Right ventricle myocardium superior (tissue), 1 donor: ENCODE measurements at regions not wholly inside any gene's neighbourhood (a gene's known extent, or its start where the extent isn't known, plus 50 kb on each side); places are given as distances from the start of the nearest gene placed in this dataset.
A peak's percentile ranks its signal among the peaks of the same experiment; 100 is the strongest.

Source experiments
- ATAC-seq: fragments of 200-7000 bp; cut with Tn5 transposase; one replicate; pipeline ENCODE4 v1.9.1; 2020; ENCODE audit warnings: mild to moderate bottlenecking; ENCODE audit not compliant: poor library complexity
- DNase-seq: peaks from one replicate; pipeline ENCODE4 v3.0.0-alpha.2; 2020
- intact Hi-C: fragments of 100-400 bp; cut with DNase I; formaldehyde crosslinking; loops from one replicate; pipeline ENCODE4 v1.11.2; 2022
- donor health status: DM: no; HTN: yes; CAD: no; lungs with severe emphysema.

GRCh38 chr4:54942721-54943120, 182.7 kb downstream of the KDR start:
- intact Hi-C loops = loop anchor here (10.0 kb wide), 1 partner anchor 88 kb away; no protein-coding TSS in a partner anchor
- no peak for DNase-seq
- no peak for ATAC-seq

- intact Hi-C loops = loop anchor here (10.0 kb wide), 1 partner anchor 87 kb away; no protein-coding TSS in a partner anchor
- ATAC-seq = peak; percentile 45
- DNase-seq = no peak
Observed at GRCh38 chr4:54941994-54942552, 183.3 kb downstream of the KDR start.

DNA sequence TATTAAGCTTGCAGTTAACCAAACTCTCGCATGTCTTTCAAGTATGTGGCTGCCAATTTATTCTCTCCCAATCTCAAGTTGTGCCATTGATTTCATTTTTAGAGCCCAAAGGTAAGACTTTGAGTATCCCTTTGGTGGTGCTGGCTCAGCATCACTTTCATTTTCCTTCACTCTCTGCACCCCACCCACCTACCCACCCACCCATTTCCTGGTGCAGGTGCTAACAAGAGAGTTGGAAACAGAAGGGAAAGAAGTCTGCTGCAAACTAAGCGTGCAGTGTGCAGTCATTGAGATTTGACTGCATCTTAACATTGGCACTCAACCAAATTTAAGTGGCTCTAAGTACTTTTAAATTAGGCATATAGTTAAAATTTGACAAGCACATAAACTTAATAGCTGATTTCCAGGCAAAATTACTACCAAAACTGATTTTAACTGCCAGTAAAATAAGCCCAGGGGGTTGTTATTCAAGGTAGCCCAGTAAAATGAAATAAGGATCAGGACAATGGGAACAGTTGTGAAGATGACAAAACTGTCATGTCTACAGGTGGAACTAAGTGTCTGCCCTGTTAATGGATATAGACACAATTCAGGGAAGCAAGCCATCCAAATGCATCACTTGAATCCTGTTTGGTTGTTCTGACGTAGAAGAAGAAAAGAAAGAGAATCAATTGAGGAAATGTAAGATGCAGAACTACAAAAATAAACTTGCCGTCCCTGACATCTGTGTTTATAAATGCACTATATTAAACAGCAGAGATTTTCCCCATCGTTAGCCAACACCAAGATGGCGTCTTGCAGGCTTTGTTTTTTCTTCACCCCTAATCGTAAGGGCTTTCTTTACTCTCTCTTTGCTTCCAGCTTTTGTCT, 184.2 kb downstream of the KDR start:
- intact Hi-C loops = loop anchor here (10.0 kb wide), 1 partner anchor 86 kb away; no protein-coding TSS in a partner anchor
- no peak for DNase-seq
- no peak for ATAC-seq

DNA sequence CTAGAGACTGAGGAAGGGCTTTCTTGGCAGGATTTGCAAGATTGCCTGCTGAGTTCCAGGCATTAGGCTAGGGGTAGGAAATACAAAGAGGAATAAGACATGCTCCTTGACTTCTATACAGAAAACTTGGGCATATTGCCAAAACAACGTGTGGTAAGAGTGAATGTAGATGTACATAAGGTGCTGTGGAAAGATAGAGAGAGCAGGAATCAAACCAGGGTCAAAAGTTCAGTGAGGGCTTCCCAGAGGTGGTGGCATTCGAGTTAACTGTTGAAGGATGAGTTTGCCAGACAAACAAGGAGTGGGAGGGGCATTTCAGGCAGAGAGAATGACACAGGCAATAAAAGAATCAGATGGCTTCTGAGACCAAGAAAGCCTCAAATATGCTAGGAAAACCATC, 187.9 kb downstream of the KDR start:
- intact Hi-C loops = no loop called here
- no peak for DNase-seq
- ATAC-seq = no peak

- intact Hi-C loops = no loop called here
- ATAC-seq = no peak
- DNase-seq = no peak
Observed at GRCh38 chr4:54933579-54933978, 191.8 kb downstream of the KDR start.

GRCh38 chr4:54930226-54930625, 195.2 kb downstream of the KDR start:
- DNase-seq (no peak), ATAC-seq (peak; percentile 52)
- intact Hi-C loops = no loop called here

- intact Hi-C loops = no loop called here
- ATAC-seq (peak; percentile 90), DNase-seq (no peak)
Observed at GRCh38 chr4:54929459-54929858, 195.9 kb downstream of the KDR start.

DNA sequence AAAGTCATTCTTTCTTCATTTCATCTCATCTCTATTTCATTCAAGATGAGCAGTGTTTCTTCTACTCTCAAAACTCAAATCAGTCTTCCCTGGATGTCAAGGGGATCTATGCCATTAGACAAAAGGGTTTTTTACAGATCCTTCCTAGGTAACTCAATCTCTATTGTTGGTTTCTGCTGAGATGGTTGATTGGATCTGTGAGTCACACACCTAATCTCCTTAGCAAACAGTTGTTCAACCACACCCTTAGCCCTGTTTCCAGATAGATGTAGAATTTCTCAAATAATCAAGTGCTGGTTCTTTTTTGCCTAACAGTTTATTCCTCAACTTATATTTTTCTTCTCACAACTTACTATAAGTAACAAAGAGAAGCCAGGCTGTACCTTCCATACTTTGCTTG, 200.5 kb downstream of the KDR start:
- DNase-seq (no peak), ATAC-seq (no peak)
- intact Hi-C loops = no loop called here

- DNase-seq (no peak), ATAC-seq (no peak)
- intact Hi-C loops = no loop called here
Observed at GRCh38 chr4:54915276-54915675, 210.1 kb downstream of the KDR start.

GRCh38 chr4:54914781-54915180, 210.6 kb downstream of the KDR start:
- intact Hi-C loops = no loop called here
- DNase-seq (no peak), ATAC-seq (no peak)

- intact Hi-C loops = no loop called here
- ATAC-seq (no peak), DNase-seq (no peak)
Observed at GRCh38 chr4:54913751-54914526, 211.5 kb downstream of the KDR start.

DNA sequence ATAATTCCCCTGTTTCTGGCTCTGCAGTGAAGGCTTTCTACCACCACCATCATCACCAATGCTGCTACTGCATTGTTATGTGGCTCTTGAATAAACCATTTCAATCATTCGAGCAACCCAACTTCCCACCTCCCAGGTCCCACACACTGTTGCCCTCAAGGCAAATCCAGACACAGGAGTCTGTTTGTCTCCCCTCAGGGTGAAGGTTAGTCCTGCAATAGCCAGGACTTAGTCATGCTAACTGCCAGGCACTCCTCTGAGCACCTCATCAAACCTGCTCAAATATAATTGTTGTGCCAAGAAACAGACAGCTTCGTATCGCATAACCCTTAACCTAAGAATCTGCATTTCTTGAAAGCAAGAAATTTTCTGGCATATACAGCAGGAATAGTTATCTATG, 213.2 kb downstream of the KDR start:
- no peak for DNase-seq
- no peak for ATAC-seq
- intact Hi-C loops = no loop called here

DNA sequence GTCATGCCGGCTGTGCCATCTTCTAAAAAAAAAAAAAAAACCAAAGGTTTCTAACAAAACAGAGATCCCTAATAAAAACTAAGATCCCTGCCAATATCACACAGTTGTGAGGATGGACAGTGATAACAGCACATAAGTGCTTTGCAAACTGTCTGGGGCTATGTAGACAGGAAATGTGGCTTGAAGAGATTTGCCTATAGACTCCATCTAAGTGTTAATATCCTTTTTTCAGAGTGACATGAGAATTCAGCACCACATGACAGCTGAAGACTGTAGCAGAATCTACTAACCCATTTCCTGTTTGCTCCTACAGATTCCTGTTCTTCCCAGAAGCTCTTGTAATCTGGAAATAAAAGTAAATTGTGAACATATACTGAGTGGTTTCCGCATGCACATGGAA, 215.4 kb downstream of the KDR start:
- DNase-seq (no peak), ATAC-seq (no peak)
- intact Hi-C loops = no loop called here

GRCh38 chr4:54908763-54909162, 216.6 kb downstream of the KDR start:
- intact Hi-C loops = no loop called here
- ATAC-seq (no peak), DNase-seq (no peak)

- intact Hi-C loops = no loop called here
- no peak for DNase-seq
- no peak for ATAC-seq
Observed at GRCh38 chr4:54904953-54905352, 220.4 kb downstream of the KDR start.

GRCh38 chr4:54902976-54903375, 222.4 kb downstream of the KDR start:
- ATAC-seq = no peak
- intact Hi-C loops = no loop called here
- no peak for DNase-seq

DNA sequence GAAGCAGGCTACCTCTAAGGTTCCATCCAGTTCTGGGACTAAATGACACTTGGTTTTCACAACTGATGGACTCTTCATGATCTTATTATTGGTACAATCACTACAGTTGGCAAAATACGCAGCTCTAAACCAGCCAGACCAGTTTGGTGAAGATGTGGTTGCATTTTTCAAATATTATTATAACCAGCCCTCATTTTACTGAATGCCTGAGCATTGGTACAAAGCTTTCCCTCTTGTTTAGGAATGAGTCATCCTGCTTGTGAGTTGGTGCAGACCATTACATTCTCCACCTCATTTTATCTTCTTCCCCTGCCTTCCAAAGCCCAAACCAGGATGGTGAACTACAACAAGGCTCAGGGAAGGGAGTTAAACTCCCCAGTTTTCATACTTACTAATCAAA, 223.1 kb downstream of the KDR start:
- ATAC-seq = no peak
- intact Hi-C loops = no loop called here
- no peak for DNase-seq

DNA sequence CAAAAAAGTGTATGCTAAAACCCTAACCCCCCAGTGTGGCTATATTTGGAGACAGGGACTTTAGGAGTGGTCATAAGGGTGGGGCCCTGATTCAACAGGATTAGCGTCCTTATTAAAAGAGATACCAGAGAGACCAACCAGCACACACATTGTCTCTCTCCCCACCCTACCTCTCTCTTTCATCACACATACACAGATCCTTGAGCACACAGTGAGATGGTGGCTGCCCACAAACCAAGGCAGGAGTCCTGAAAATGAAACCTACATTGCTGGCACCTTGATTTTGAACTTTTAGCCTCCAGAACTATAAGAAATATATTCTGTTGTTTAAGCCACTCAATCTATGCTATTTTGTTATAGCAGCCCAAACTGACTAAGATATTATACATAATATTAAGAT, 224.2 kb downstream of the KDR start:
- no peak for DNase-seq
- intact Hi-C loops = no loop called here
- no peak for ATAC-seq

- intact Hi-C loops = no loop called here
- DNase-seq (no peak), ATAC-seq (no peak)
Observed at GRCh38 chr4:54898656-54899340, 226.6 kb downstream of the KDR start.
